ENCODE measurements at regions not wholly inside any gene's neighbourhood (a gene's known extent, or its start where the extent isn't known, plus 50 kb on each side); places are given as distances from the start of the nearest gene placed in this dataset.

GRCh38 chr20:40268321-40269075 is 420.5 kb downstream of the MAFB start:
- Mint-ChIP-seq H3K9me3 (ENCODE audit: low read depth) (no peaks in the 10 kb centered on the region), H3K27me3 (ENCODE audit: low read depth) (peaks cover 29% of the 10 kb centered on the region), H3K36me3 (ENCODE audit: low read depth) (no peaks in the 10 kb centered on the region), H3K4me1 (ENCODE audit: low read depth) (no peaks in the 10 kb centered on the region), H3K27ac (ENCODE audit: unreplicated experiment) (no peak overlapping the region), H3K4me3 (ENCODE audit: unreplicated experiment) (no peak overlapping the region)
- DNase-seq (ENCODE audit: low spot score), result no peak
- no peak for TF ChIP-seq CTCF (IDR thresholded peaks at IDR 0.05)

GRCh38 chr20:40265825-40266533 is 423.1 kb downstream of the MAFB start:
- Mint-ChIP-seq H3K9me3 (ENCODE audit: low read depth) (no peaks in the 10 kb centered on the region), H3K27ac (ENCODE audit: unreplicated experiment) (no peak overlapping the region), H3K27me3 (ENCODE audit: low read depth) (peaks cover 19% of the 10 kb centered on the region), H3K4me3 (ENCODE audit: unreplicated experiment) (no peak overlapping the region), H3K4me1 (ENCODE audit: low read depth) (no peaks in the 10 kb centered on the region), H3K36me3 (ENCODE audit: low read depth) (no peaks in the 10 kb centered on the region)
- no peak for DNase-seq (ENCODE audit: low spot score)
- TF ChIP-seq CTCF (IDR thresholded peaks at IDR 0.05), result peak; percentile 80

- Mint-ChIP-seq H3K36me3 (ENCODE audit: low read depth) (no peaks in the 10 kb centered on the region), H3K27ac (ENCODE audit: unreplicated experiment) (no peak overlapping the region), H3K4me3 (ENCODE audit: unreplicated experiment) (no peak overlapping the region), H3K27me3 (ENCODE audit: low read depth) (no peaks in the 10 kb centered on the region), H3K9me3 (ENCODE audit: low read depth) (no peaks in the 10 kb centered on the region), H3K4me1 (ENCODE audit: low read depth) (no peaks in the 10 kb centered on the region)
- no peak for DNase-seq (ENCODE audit: low spot score)
- no peak for TF ChIP-seq CTCF (IDR thresholded peaks at IDR 0.05)
Measured at GRCh38 chr20:40262219-40262618, 426.8 kb downstream of the MAFB start.

- no peaks in the 10 kb centered on the region for H3K36me3 Mint-ChIP-seq (ENCODE audit: low read depth)
- no peaks in the 10 kb centered on the region for H3K9me3 Mint-ChIP-seq (ENCODE audit: low read depth)
- no peak for DNase-seq (ENCODE audit: low spot score)
- peaks cover 3% of the 10 kb centered on the region for H3K27me3 Mint-ChIP-seq (ENCODE audit: low read depth)
- no peak for TF ChIP-seq CTCF (IDR thresholded peaks at IDR 0.05)
- no peak overlapping the region for H3K4me3 Mint-ChIP-seq (ENCODE audit: unreplicated experiment)
- no peak overlapping the region for H3K27ac Mint-ChIP-seq (ENCODE audit: unreplicated experiment)
- peaks cover 6% of the 10 kb centered on the region for H3K4me1 Mint-ChIP-seq (ENCODE audit: low read depth)
Measured at GRCh38 chr20:40258931-40259330, 430.1 kb downstream of the MAFB start.

- no peak for TF ChIP-seq CTCF (IDR thresholded peaks at IDR 0.05)
- no peak overlapping the region for H3K4me3 Mint-ChIP-seq (ENCODE audit: unreplicated experiment)
- no peaks in the 10 kb centered on the region for H3K36me3 Mint-ChIP-seq (ENCODE audit: low read depth)
- H3K27me3 Mint-ChIP-seq (ENCODE audit: low read depth), result peaks cover 3% of the 10 kb centered on the region
- no peaks in the 10 kb centered on the region for H3K9me3 Mint-ChIP-seq (ENCODE audit: low read depth)
- DNase-seq (ENCODE audit: low spot score), result no peak
- H3K4me1 Mint-ChIP-seq (ENCODE audit: low read depth), result peaks cover 6% of the 10 kb centered on the region
- no peak overlapping the region for H3K27ac Mint-ChIP-seq (ENCODE audit: unreplicated experiment)
Measured at GRCh38 chr20:40257763-40258162, 431.3 kb downstream of the MAFB start.

Measured in chondrocyte (in vitro differentiated cells).